ENCODE measurements at regions not wholly inside any gene's neighbourhood (a gene's known extent, or its start where the extent isn't known, plus 50 kb on each side); places are given as distances from the start of the nearest gene placed in this dataset.

- TF ChIP-seq CTCF (IDR thresholded peaks at IDR 0.05) (no peak), EZH2 (IDR thresholded peaks at IDR 0.05; ENCODE audit: borderline replicate concordance, insufficient read depth, low read depth, low read length, poor library complexity, severe bottlenecking) (no peak)
Observed at GRCh38 chr14:88961214-88961613, 136.8 kb downstream of the TTC8 start.

Measured in B cell (primary cell).